ENCODE measurements at regions not wholly inside any gene's neighbourhood (a gene's known extent, or its start where the extent isn't known, plus 50 kb on each side); places are given as distances from the start of the nearest gene placed in this dataset.

GRCh38 chr10:64444163-64444562, 923.0 kb downstream of the REEP3 start:
- no peak for DNase-seq (ENCODE audit: low read depth, low spot score)
- Histone ChIP-seq H3K9me3 (ENCODE audit: insufficient read depth, low read length) (no peaks in the 10 kb centered on the region), H3K4me3 (ENCODE audit: insufficient read length, low read depth) (no peak overlapping the region), H3K9ac (ENCODE audit: insufficient read length, low read depth) (no peak overlapping the region), H3K4me1 (ENCODE audit: insufficient read depth, insufficient read length) (no peaks in the 10 kb centered on the region), H3K36me3 (ENCODE audit: insufficient read depth, insufficient read length, low read length) (no peaks in the 10 kb centered on the region), H3K27me3 (ENCODE audit: insufficient read depth, insufficient read length) (no peaks in the 10 kb centered on the region)
- TF ChIP-seq SUZ12 (IDR thresholded peaks at IDR 0.05; ENCODE audit: extremely low read depth, insufficient read depth, insufficient read length): no peak
- TF ChIP-seq YY1 (IDR thresholded peaks at IDR 0.05; ENCODE audit: insufficient read depth, insufficient read length): no peak
- TF ChIP-seq ZNF274 (IDR thresholded peaks at IDR 0.05; ENCODE audit: low read depth, low read length): no peak

- DNase-seq (ENCODE audit: low read depth, low spot score): no peak
- TF ChIP-seq ZNF274 (IDR thresholded peaks at IDR 0.05; ENCODE audit: low read depth, low read length) (no peak), SUZ12 (IDR thresholded peaks at IDR 0.05; ENCODE audit: extremely low read depth, insufficient read depth, insufficient read length) (no peak), YY1 (IDR thresholded peaks at IDR 0.05; ENCODE audit: insufficient read depth, insufficient read length) (no peak)
These were observed 923.4 kb downstream of the REEP3 start for GRCh38 chr10:64444564-64444963.

GRCh38 chr10:64449603-64450002, 928.4 kb downstream of the REEP3 start:
- Histone ChIP-seq H3K4me1 (ENCODE audit: insufficient read depth, insufficient read length) (no peaks in the 10 kb centered on the region), H3K9ac (ENCODE audit: insufficient read length, low read depth) (no peak overlapping the region), H3K36me3 (ENCODE audit: insufficient read depth, insufficient read length, low read length) (no peaks in the 10 kb centered on the region), H3K9me3 (ENCODE audit: insufficient read depth, low read length) (no peaks in the 10 kb centered on the region), H3K4me3 (ENCODE audit: insufficient read length, low read depth) (no peak overlapping the region), H3K27me3 (ENCODE audit: insufficient read depth, insufficient read length) (no peaks in the 10 kb centered on the region)
- no peak for TF ChIP-seq SUZ12 (IDR thresholded peaks at IDR 0.05; ENCODE audit: extremely low read depth, insufficient read depth, insufficient read length)
- no peak for TF ChIP-seq ZNF274 (IDR thresholded peaks at IDR 0.05; ENCODE audit: low read depth, low read length)
- TF ChIP-seq YY1 (IDR thresholded peaks at IDR 0.05; ENCODE audit: insufficient read depth, insufficient read length): no peak
- no peak for DNase-seq (ENCODE audit: low read depth, low spot score)

More at GRCh38 chr10:64444564-64444963, 923.4 kb downstream of the REEP3 start:
- Histone ChIP-seq H3K9ac (ENCODE audit: insufficient read length, low read depth) (no peak overlapping the region), H3K36me3 (ENCODE audit: insufficient read depth, insufficient read length, low read length) (no peaks in the 10 kb centered on the region), H3K27me3 (ENCODE audit: insufficient read depth, insufficient read length) (no peaks in the 10 kb centered on the region), H3K9me3 (ENCODE audit: insufficient read depth, low read length) (no peaks in the 10 kb centered on the region), H3K4me3 (ENCODE audit: insufficient read length, low read depth) (no peak overlapping the region), H3K4me1 (ENCODE audit: insufficient read depth, insufficient read length) (no peaks in the 10 kb centered on the region)

- Histone ChIP-seq H3K9ac (ENCODE audit: insufficient read length, low read depth) (no peak overlapping the region), H3K36me3 (ENCODE audit: insufficient read depth, insufficient read length, low read length) (no peaks in the 10 kb centered on the region), H3K27me3 (ENCODE audit: insufficient read depth, insufficient read length) (no peaks in the 10 kb centered on the region), H3K9me3 (ENCODE audit: insufficient read depth, low read length) (no peaks in the 10 kb centered on the region), H3K4me1 (ENCODE audit: insufficient read depth, insufficient read length) (no peaks in the 10 kb centered on the region), H3K4me3 (ENCODE audit: insufficient read length, low read depth) (no peak overlapping the region)
- DNase-seq (ENCODE audit: low read depth, low spot score): no peak
- no peak for TF ChIP-seq SUZ12 (IDR thresholded peaks at IDR 0.05; ENCODE audit: extremely low read depth, insufficient read depth, insufficient read length)
- TF ChIP-seq ZNF274 (IDR thresholded peaks at IDR 0.05; ENCODE audit: low read depth, low read length): no peak
- no peak for TF ChIP-seq YY1 (IDR thresholded peaks at IDR 0.05; ENCODE audit: insufficient read depth, insufficient read length)
These were observed 929.1 kb downstream of the REEP3 start for GRCh38 chr10:64450312-64450711.

- Histone ChIP-seq H3K36me3 (ENCODE audit: insufficient read depth, insufficient read length, low read length) (no peaks in the 10 kb centered on the region), H3K9ac (ENCODE audit: insufficient read length, low read depth) (no peak overlapping the region)
- TF ChIP-seq YY1 (IDR thresholded peaks at IDR 0.05; ENCODE audit: insufficient read depth, insufficient read length): no peak
- TF ChIP-seq SUZ12 (IDR thresholded peaks at IDR 0.05; ENCODE audit: extremely low read depth, insufficient read depth, insufficient read length): no peak
- TF ChIP-seq ZNF274 (IDR thresholded peaks at IDR 0.05; ENCODE audit: low read depth, low read length): no peak
These were observed 933.8 kb downstream of the REEP3 start for GRCh38 chr10:64454962-64455361.

GRCh38 chr10:64458306-64458705, 937.1 kb downstream of the REEP3 start:
- TF ChIP-seq SUZ12 (IDR thresholded peaks at IDR 0.05; ENCODE audit: extremely low read depth, insufficient read depth, insufficient read length) (no peak), YY1 (IDR thresholded peaks at IDR 0.05; ENCODE audit: insufficient read depth, insufficient read length) (no peak), ZNF274 (IDR thresholded peaks at IDR 0.05; ENCODE audit: low read depth, low read length) (no peak)
- no peak overlapping the region for H3K4me3 ChIP-seq (ENCODE audit: insufficient read length, low read depth)
- no peaks in the 10 kb centered on the region for H3K27me3 ChIP-seq (ENCODE audit: insufficient read depth, insufficient read length)
- no peak for DNase-seq (ENCODE audit: low read depth, low spot score)
- no peaks in the 10 kb centered on the region for H3K4me1 ChIP-seq (ENCODE audit: insufficient read depth, insufficient read length)
- H3K9me3 ChIP-seq (ENCODE audit: insufficient read depth, low read length): 0 out of 2 replicates have a peak, but pooled peaks cover 6% of the 10 kb centered on the region
- H3K36me3 ChIP-seq (ENCODE audit: insufficient read depth, insufficient read length, low read length): no peaks in the 10 kb centered on the region
- H3K9ac ChIP-seq (ENCODE audit: insufficient read length, low read depth): no peak overlapping the region

More at GRCh38 chr10:64454962-64455361, 933.8 kb downstream of the REEP3 start:
- Histone ChIP-seq H3K27me3 (ENCODE audit: insufficient read depth, insufficient read length) (no peaks in the 10 kb centered on the region), H3K9me3 (ENCODE audit: insufficient read depth, low read length) (no peaks in the 10 kb centered on the region), H3K4me1 (ENCODE audit: insufficient read depth, insufficient read length) (no peaks in the 10 kb centered on the region), H3K4me3 (ENCODE audit: insufficient read length, low read depth) (no peak overlapping the region)
- DNase-seq (ENCODE audit: low read depth, low spot score): no peak

GRCh38 chr10:64463406-64463805, 942.2 kb downstream of the REEP3 start:
- Histone ChIP-seq H3K9ac (ENCODE audit: insufficient read length, low read depth) (no peak overlapping the region), H3K4me1 (ENCODE audit: insufficient read depth, insufficient read length) (no peaks in the 10 kb centered on the region), H3K27me3 (ENCODE audit: insufficient read depth, insufficient read length) (no peaks in the 10 kb centered on the region), H3K9me3 (ENCODE audit: insufficient read depth, low read length) (peaks cover 27% of the 10 kb centered on the region; the same call in 1 of the 2 replicates), H3K36me3 (ENCODE audit: insufficient read depth, insufficient read length, low read length) (no peaks in the 10 kb centered on the region), H3K4me3 (ENCODE audit: insufficient read length, low read depth) (no peak overlapping the region)
- TF ChIP-seq YY1 (IDR thresholded peaks at IDR 0.05; ENCODE audit: insufficient read depth, insufficient read length): no peak
- no peak for TF ChIP-seq SUZ12 (IDR thresholded peaks at IDR 0.05; ENCODE audit: extremely low read depth, insufficient read depth, insufficient read length)
- no peak for TF ChIP-seq ZNF274 (IDR thresholded peaks at IDR 0.05; ENCODE audit: low read depth, low read length)
- DNase-seq (ENCODE audit: low read depth, low spot score): no peak

All from NT2/D1 (cell line).